Embryonic facial prominence (tissue), 1 donor: ENCODE measurements at regions not wholly inside any gene's neighbourhood (a gene's known extent, or its start where the extent isn't known, plus 50 kb on each side); places are given as distances from the start of the nearest gene placed in this dataset.

Source experiments
- DNase-seq: peaks from one replicate; pipeline ENCODE4 v3.0.0-alpha.2; 2016; ENCODE audit errors: extremely low spot score

- no peak for DNase-seq
Observed at GRCh38 chr9:126240835-126241234, 85.8 kb upstream of the MVB12B start.

DNA sequence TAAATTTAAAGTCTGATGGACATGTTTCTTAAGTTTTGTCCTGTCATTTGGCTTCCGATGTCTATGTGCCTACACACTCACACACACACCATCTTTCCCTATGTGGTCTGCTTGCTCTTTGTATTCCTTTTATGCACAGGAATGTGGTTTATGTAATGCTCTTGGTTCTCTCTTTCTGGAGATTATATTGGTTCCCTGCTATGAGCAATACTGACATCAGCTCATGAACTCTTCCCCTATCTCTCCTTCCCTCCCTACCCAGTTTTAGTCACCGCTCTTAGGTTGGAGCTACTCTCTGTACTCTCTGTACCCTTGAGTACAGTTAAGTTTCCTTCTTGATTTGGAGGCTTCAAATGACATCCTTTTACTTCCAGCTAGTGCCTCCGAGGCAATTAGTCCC is 77.9 kb upstream of the MVB12B start:
- DNase-seq = no peak

- DNase-seq = no peak
Observed at GRCh38 chr9:126261584-126262356, 64.9 kb upstream of the MVB12B start.

GRCh38 chr9:126262738-126263137 is 63.9 kb upstream of the MVB12B start:
- no peak for DNase-seq

DNA sequence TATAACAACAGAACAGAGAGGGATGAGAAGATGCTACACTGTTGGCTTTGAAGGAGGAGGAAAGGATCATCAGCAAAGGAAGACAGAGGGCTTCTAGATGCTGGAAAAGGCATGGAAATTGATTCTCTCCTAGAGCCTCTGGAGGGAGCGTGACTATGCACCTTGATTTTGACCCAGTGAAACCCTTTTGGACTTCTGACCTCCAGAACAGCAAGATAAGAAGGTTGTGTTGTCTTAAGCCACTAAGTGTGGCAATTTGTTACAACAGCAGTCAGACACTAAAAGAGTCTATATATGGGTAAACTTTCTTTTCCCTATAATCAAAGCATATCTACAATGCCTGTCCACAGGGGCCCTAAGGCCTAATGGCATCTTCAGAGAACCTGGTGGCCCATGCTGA is 56.1 kb upstream of the MVB12B start:
- DNase-seq = no peak

DNA sequence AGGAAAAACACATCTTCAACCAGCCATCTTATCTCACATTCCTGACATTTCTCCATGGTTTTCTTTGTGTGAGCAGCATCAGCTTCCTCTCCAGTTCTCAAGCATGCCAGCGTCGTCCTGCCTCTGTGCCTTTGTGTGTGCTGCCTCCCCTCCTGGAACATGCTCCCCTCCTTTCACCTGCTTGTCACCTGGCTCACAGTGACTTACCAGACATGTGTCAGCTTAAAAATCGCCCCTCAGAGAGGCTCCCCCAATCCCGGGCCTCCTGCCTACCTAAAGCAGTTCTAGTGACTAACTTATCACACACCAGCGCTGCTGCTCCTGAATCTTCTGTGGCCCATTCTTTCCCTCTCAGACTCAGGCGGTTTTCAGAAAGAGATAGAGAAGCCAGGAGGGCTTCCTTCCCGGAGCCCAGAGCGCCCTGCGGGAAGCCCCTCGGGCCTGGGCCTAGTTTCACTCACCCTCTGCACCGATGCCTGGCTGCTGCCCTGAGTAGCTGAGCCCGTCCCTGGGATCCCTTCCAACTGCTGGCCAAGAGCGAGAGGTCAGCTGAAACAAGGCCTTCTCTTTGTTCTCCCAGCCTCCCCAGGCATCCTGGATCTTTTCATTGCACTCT is 51.1 kb upstream of the MVB12B start:
- DNase-seq = no peak

- DNase-seq = no peak
Observed at GRCh38 chr9:126276056-126276728, 50.4 kb upstream of the MVB12B start.
